ENCODE measurements at regions not wholly inside any gene's neighbourhood (a gene's known extent, or its start where the extent isn't known, plus 50 kb on each side); places are given as distances from the start of the nearest gene placed in this dataset.

GRCh38 chr10:78639629-78640028, 429.1 kb upstream of the ZMIZ1 start:
- DNase-seq (ENCODE audit: low spot score in 2 of 2): no peak
- TF ChIP-seq EP300 (IDR thresholded peaks at IDR 0.05) (no peak), POLR2AphosphoS5 (IDR thresholded peaks at IDR 0.05) (no peak), POLR2A (IDR thresholded peaks at IDR 0.05) (no peak), CTCF (IDR thresholded peaks at IDR 0.05) (no peak)
- no peak overlapping the region for H3K27ac ChIP-seq
- no peaks in the 10 kb centered on the region for H3K4me1 ChIP-seq
- H3K36me3 ChIP-seq: no peaks in the 10 kb centered on the region
- H3K4me3 ChIP-seq: no peak overlapping the region
- no peaks in the 10 kb centered on the region for H3K9me3 ChIP-seq
- WGBS: 81% methylated on average over 2 of the region's 2 CpGs
- no peaks in the 10 kb centered on the region for H3K27me3 ChIP-seq

GRCh38 chr10:78640796-78641636, 427.8 kb upstream of the ZMIZ1 start:
- TF ChIP-seq CTCF (IDR thresholded peaks at IDR 0.05) (no peak), POLR2A (IDR thresholded peaks at IDR 0.05) (no peak), POLR2AphosphoS5 (IDR thresholded peaks at IDR 0.05) (no peak), EP300 (IDR thresholded peaks at IDR 0.05) (no peak)
- H3K4me3 ChIP-seq: no peak overlapping the region
- H3K9me3 ChIP-seq: no peaks in the 10 kb centered on the region
- no peaks in the 10 kb centered on the region for H3K4me1 ChIP-seq
- WGBS: 81% methylated on average over 4 of the region's 4 CpGs
- no peaks in the 10 kb centered on the region for H3K36me3 ChIP-seq
- no peak overlapping the region for H3K27ac ChIP-seq
- H3K27me3 ChIP-seq: no peaks in the 10 kb centered on the region
- DNase-seq (ENCODE audit: low spot score in 2 of 2): no peak

- TF ChIP-seq POLR2AphosphoS5 (IDR thresholded peaks at IDR 0.05): no peak
- no peak for TF ChIP-seq POLR2A (IDR thresholded peaks at IDR 0.05)
- no peak for TF ChIP-seq CTCF (IDR thresholded peaks at IDR 0.05)
- no peak for TF ChIP-seq EP300 (IDR thresholded peaks at IDR 0.05)
- Histone ChIP-seq H3K9me3 (no peaks in the 10 kb centered on the region), H3K4me1 (no peaks in the 10 kb centered on the region), H3K27ac (no peak overlapping the region), H3K36me3 (no peaks in the 10 kb centered on the region), H3K4me3 (no peak overlapping the region), H3K27me3 (no peaks in the 10 kb centered on the region)
- no peak for DNase-seq (ENCODE audit: low spot score in 2 of 2)
- 65% methylated on average over 5 of the region's 5 CpGs for WGBS
Observed at GRCh38 chr10:78641693-78642092, 427.1 kb upstream of the ZMIZ1 start.

- no peak overlapping the region for H3K4me3 ChIP-seq
- H3K4me1 ChIP-seq: no peaks in the 10 kb centered on the region
- no peaks in the 10 kb centered on the region for H3K9me3 ChIP-seq
- no peak for DNase-seq (ENCODE audit: low spot score in 2 of 2)
- TF ChIP-seq POLR2AphosphoS5 (IDR thresholded peaks at IDR 0.05) (no peak), CTCF (IDR thresholded peaks at IDR 0.05) (no peak), POLR2A (IDR thresholded peaks at IDR 0.05) (no peak), EP300 (IDR thresholded peaks at IDR 0.05) (no peak)
- WGBS: 80% methylated on average over 4 of the region's 4 CpGs
- H3K27me3 ChIP-seq: no peaks in the 10 kb centered on the region
- H3K27ac ChIP-seq: no peak overlapping the region
- no peaks in the 10 kb centered on the region for H3K36me3 ChIP-seq
Observed at GRCh38 chr10:78642269-78642816, 426.4 kb upstream of the ZMIZ1 start.

GRCh38 chr10:78643513-78643912, 425.3 kb upstream of the ZMIZ1 start:
- H3K27me3 ChIP-seq: no peaks in the 10 kb centered on the region
- DNase-seq (ENCODE audit: low spot score in 2 of 2): no peak
- 90% methylated on average over 4 of the region's 4 CpGs for WGBS
- TF ChIP-seq POLR2AphosphoS5 (IDR thresholded peaks at IDR 0.05): no peak
- no peak for TF ChIP-seq POLR2A (IDR thresholded peaks at IDR 0.05)
- TF ChIP-seq CTCF (IDR thresholded peaks at IDR 0.05): no peak
- TF ChIP-seq EP300 (IDR thresholded peaks at IDR 0.05): no peak
- no peaks in the 10 kb centered on the region for H3K4me1 ChIP-seq
- H3K27ac ChIP-seq: no peak overlapping the region
- no peaks in the 10 kb centered on the region for H3K36me3 ChIP-seq
- no peak overlapping the region for H3K4me3 ChIP-seq
- H3K9me3 ChIP-seq: no peaks in the 10 kb centered on the region

All from suprapubic skin (tissue), 4 donors.